Middle frontal gyrus (tissue), 1 donor: ENCODE measurements at regions not wholly inside any gene's neighbourhood (a gene's known extent, or its start where the extent isn't known, plus 50 kb on each side); places are given as distances from the start of the nearest gene placed in this dataset.

Source experiments
- DNase-seq: peaks from one replicate; pipeline ENCODE4 v3.0.0-alpha.2; 2015; ENCODE audit warnings: low spot score; ENCODE audit errors: extremely low spot score

- DNase-seq: no peak
Observed at GRCh38 chr4:123740236-123740635, 343.6 kb downstream of the SPRY1 start.

- no peak for DNase-seq
Observed at GRCh38 chr4:123741906-123742305, 345.3 kb downstream of the SPRY1 start.

GRCh38 chr4:123743848-123744247 is 347.3 kb downstream of the SPRY1 start:
- no peak for DNase-seq

GRCh38 chr4:123744664-123745290 is 348.2 kb downstream of the SPRY1 start:
- DNase-seq: no peak

GRCh38 chr4:123747016-123747415 is 350.4 kb downstream of the SPRY1 start:
- no peak for DNase-seq

- no peak for DNase-seq
Observed at GRCh38 chr4:123748806-123749205, 352.2 kb downstream of the SPRY1 start.

- DNase-seq: no peak
Observed at GRCh38 chr4:123749383-123749782, 352.8 kb downstream of the SPRY1 start.

GRCh38 chr4:123750044-123750443 is 353.4 kb downstream of the SPRY1 start:
- no peak for DNase-seq

GRCh38 chr4:123755655-123756054 is 359.1 kb downstream of the SPRY1 start:
- no peak for DNase-seq

- no peak for DNase-seq
Observed at GRCh38 chr4:123767806-123768205, 371.2 kb downstream of the SPRY1 start.

GRCh38 chr4:123770884-123771283 is 374.3 kb downstream of the SPRY1 start:
- DNase-seq: no peak

GRCh38 chr4:123776267-123776666 is 379.7 kb downstream of the SPRY1 start:
- DNase-seq: no peak

GRCh38 chr4:123777373-123777772 is 380.8 kb downstream of the SPRY1 start:
- peak; percentile 6 for DNase-seq

GRCh38 chr4:123783151-123783790 is 386.7 kb downstream of the SPRY1 start:
- no peak for DNase-seq

- no peak for DNase-seq
Observed at GRCh38 chr4:123783921-123784320, 387.3 kb downstream of the SPRY1 start.

- no peak for DNase-seq
Observed at GRCh38 chr4:123784626-123785025, 388.0 kb downstream of the SPRY1 start.

GRCh38 chr4:123785538-123785937 is 388.9 kb downstream of the SPRY1 start:
- DNase-seq: no peak

- no peak for DNase-seq
Observed at GRCh38 chr4:123786163-123786915, 389.7 kb downstream of the SPRY1 start.

GRCh38 chr4:123786920-123787319 is 390.3 kb downstream of the SPRY1 start:
- DNase-seq: no peak

GRCh38 chr4:123787512-123788080 is 391.0 kb downstream of the SPRY1 start:
- no peak for DNase-seq

GRCh38 chr4:123788577-123788976 is 392.0 kb downstream of the SPRY1 start:
- no peak for DNase-seq

GRCh38 chr4:123790681-123791080 is 394.1 kb downstream of the SPRY1 start:
- DNase-seq: no peak
